HCT116 (cell line): ENCODE measurements at regions not wholly inside any gene's neighbourhood (a gene's known extent, or its start where the extent isn't known, plus 50 kb on each side); places are given as distances from the start of the nearest gene placed in this dataset.

Experiments
- ATAC-seq: fragments of 200-7000 bp; cut with Tn5 transposase; 2 replicates; pipeline ENCODE4 v1.9.1; 2020; ENCODE audit warnings: mild to moderate bottlenecking, moderate library complexity
- BruUV-seq: library from RNA; stranded (reverse); fragments of 400-500 nt; replicated peaks from 2 replicates; lab custom pipeline; 2021; lab: Mats Ljungman, UMichigan
- CTCF ChIA-PET: fragments of 300-600 bp; sonication (Branson Sonifier 250); formaldehyde crosslinking; loops from one replicate; lab custom pipeline; 2021; ENCODE audit warnings: antibody characterized with exemption; lab: Charles Lee
- POLR2A ChIA-PET: fragments of 300-600, 350-600 bp; sonication (Branson Sonifier 250); formaldehyde crosslinking; loops from one replicate; lab custom pipeline; 2021; ENCODE audit warnings: antibody characterized with exemption; lab: Charles Lee
- RAD21 ChIA-PET, 2 experiments: fragments of 300-600 bp; sonication (Branson Sonifier 250); formaldehyde crosslinking; loops; one replicate each; lab custom pipeline; 2023; ENCODE audit warnings: low total read pairs in 2 of 2; ENCODE audit not compliant: uncharacterized antibody in 2 of 2, unreplicated experiment in 2 of 2, low non-redundant PET in 1 of 2; lab: Charles Lee
- DNase-seq: peaks from one replicate; pipeline ENCODE4 v3.0.0-alpha.2; 2010; ENCODE audit warnings: low read depth, low spot score
- H2AFZ ChIP-seq: fragments of 200-600 bp; shearing (Covaris generic), sonication (generic); 2 replicates; pipeline ENCODE4 v1.6.1; 2017; ENCODE audit warnings: low read depth, mixed run types, mixed read lengths, antibody characterized with exemption, low read length; ENCODE audit not compliant: poor library complexity, severe bottlenecking
- H3K27ac ChIP-seq: 2 replicates; pipeline ENCODE4 v1.5.1; 2012; ENCODE audit warnings: low read depth, low read length
- H3K27me3 ChIP-seq: fragments of 200-600 bp; sonication (generic); 2 replicates; pipeline ENCODE4 v1.6.1; 2016; ENCODE audit warnings: mixed run types, low read length, mixed read lengths; ENCODE audit not compliant: insufficient read depth
- H3K36me3 ChIP-seq, 2 experiments: fragments of 200-500 bp in 1 of 2; fragments of 200-600 bp in 1 of 2; sonication (Bioruptor generic) in 1 of 2; sonication (generic) in 1 of 2; 2 replicates each; pipeline versions ENCODE4 v1.5.1 to v1.6.1; 2014 to 2016; ENCODE audit warnings: low read length in 2 of 2, inconsistent platforms in 1 of 2, mixed read lengths in 1 of 2, mixed run types in 1 of 2; ENCODE audit not compliant: insufficient read depth in 2 of 2, control insufficient read depth in 1 of 2
- H3K4me1 ChIP-seq, 2 experiments: fragments of 200-600 bp in 1 of 2; sonication (generic) in 1 of 2; 2 replicates each; pipeline versions ENCODE4 v1.5.1 to v1.6.1; 2012 to 2017; ENCODE audit warnings: low read length in 2 of 2, inconsistent platforms in 1 of 2, mild to moderate bottlenecking in 1 of 2, mixed read lengths in 1 of 2, mixed run types in 1 of 2, moderate library complexity in 1 of 2; ENCODE audit not compliant: insufficient read depth in 2 of 2, control insufficient read depth in 1 of 2
- H3K4me2 ChIP-seq: fragments of 200-600 bp; sonication (generic); 2 replicates; pipeline ENCODE4 v1.6.1; 2017; ENCODE audit warnings: mixed run types, low read length, mixed read lengths
- H3K4me3 ChIP-seq, 2 experiments: fragments of 200-600 bp in 1 of 2; sonication (generic) in 1 of 2; replicated peaks in 1 of 2; 2 replicates each; pipeline ENCODE4 v1.5.1; 2011 to 2016; ENCODE audit warnings: low read length in 2 of 2, control low read depth in 1 of 2, low read depth in 1 of 2, mild to moderate bottlenecking in 1 of 2, mixed read lengths in 1 of 2, mixed run types in 1 of 2
- H3K79me2 ChIP-seq: fragments of 200-600 bp; sonication (generic); 2 replicates; pipeline ENCODE4 v1.6.1; 2017; ENCODE audit warnings: mild to moderate bottlenecking, mixed run types, low read length, moderate library complexity, mixed read lengths; ENCODE audit not compliant: insufficient read depth
- H3K9ac ChIP-seq: fragments of 200-600 bp; sonication (generic); 2 replicates; pipeline ENCODE4 v1.6.1; 2016; ENCODE audit warnings: low read length, mixed read lengths
- H3K9me2 ChIP-seq: fragments of 200-600 bp; sonication (generic), shearing (Covaris generic); 2 replicates; pipeline ENCODE4 v1.6.1; 2017; ENCODE audit warnings: mixed run types, mild to moderate bottlenecking, moderate library complexity; ENCODE audit not compliant: insufficient read depth
- H3K9me3 ChIP-seq, 2 experiments: fragments of 200-500 bp in 1 of 2; fragments of 200-600 bp in 1 of 2; sonication (Bioruptor generic) in 1 of 2; sonication (generic) in 1 of 2; 2 replicates each; pipeline ENCODE4 v1.6.1; 2014 to 2017; ENCODE audit warnings: low read length in 2 of 2, mixed read lengths in 2 of 2, inconsistent platforms in 1 of 2, low read depth in 1 of 2, mild to moderate bottlenecking in 1 of 2, mixed run types in 1 of 2, moderate library complexity in 1 of 2; ENCODE audit not compliant: control insufficient read depth in 1 of 2, insufficient read depth in 1 of 2
- H4K20me1 ChIP-seq: fragments of 200-600 bp; sonication (generic), shearing (Covaris generic); 2 replicates; pipeline ENCODE4 v1.6.1; 2017; ENCODE audit warnings: mixed run types, mild to moderate bottlenecking, moderate library complexity; ENCODE audit not compliant: insufficient read depth
- CBX3 ChIP-seq: IDR thresholded peaks from 2 replicates; pipeline ENCODE4 v1.6.1; 2012; ENCODE audit warnings: low read depth
- CEBPB ChIP-seq: IDR thresholded peaks from 2 replicates; pipeline ENCODE4 v1.6.1; 2012; ENCODE audit warnings: low read depth
- EGR1 ChIP-seq: IDR thresholded peaks from 2 replicates; pipeline ENCODE4 v1.6.1; 2012; ENCODE audit warnings: low read depth
- ELF1 ChIP-seq: IDR thresholded peaks from 2 replicates; pipeline ENCODE4 v1.6.1; 2012; ENCODE audit warnings: low read depth, borderline replicate concordance
- EZH2 ChIP-seq: fragments of 200-600 bp; sonication (generic); IDR thresholded peaks from 2 replicates; pipeline ENCODE4 v1.6.1; 2017; ENCODE audit warnings: antibody characterized with exemption, mixed run types
- EZH2phosphoT487 ChIP-seq: fragments of 200-600 bp; IDR thresholded peaks from 2 replicates; pipeline ENCODE4 v1.6.1; 2018; ENCODE audit warnings: antibody characterized with exemption, borderline replicate concordance
- FOSL1 ChIP-seq: IDR thresholded peaks from 2 replicates; pipeline ENCODE4 v1.6.1; 2012; ENCODE audit warnings: low read depth
- POLR2AphosphoS5 ChIP-seq: IDR thresholded peaks from 2 replicates; pipeline ENCODE4 v1.6.1; 2011; ENCODE audit warnings: mild to moderate bottlenecking, low read depth, low read length, moderate library complexity
- RAD21 ChIP-seq: IDR thresholded peaks from 2 replicates; pipeline ENCODE4 v1.6.1; 2012; ENCODE audit warnings: low read depth, mild to moderate bottlenecking
- SIN3A ChIP-seq: IDR thresholded peaks from 2 replicates; pipeline ENCODE4 v1.6.1; 2012; ENCODE audit warnings: low read depth
- SP1 ChIP-seq: IDR thresholded peaks from 2 replicates; pipeline ENCODE4 v1.6.1; 2012; ENCODE audit warnings: low read depth
- SRF ChIP-seq: IDR thresholded peaks from 2 replicates; pipeline ENCODE4 v1.6.1; 2012; ENCODE audit warnings: low read depth
- TCF7L2 ChIP-seq: IDR thresholded peaks from 2 replicates; pipeline ENCODE4 v1.7.0; 2011; ENCODE audit warnings: borderline replicate concordance, inconsistent platforms; ENCODE audit not compliant: insufficient read depth, insufficient read length; ENCODE audit errors: extremely low read depth
- YY1 ChIP-seq: IDR thresholded peaks from 2 replicates; pipeline ENCODE4 v1.6.1; 2011; ENCODE audit warnings: low read length, low read depth, moderate library complexity, mild to moderate bottlenecking; ENCODE audit not compliant: insufficient replicate concordance; ENCODE audit errors: extremely low read depth
- ZFX ChIP-seq: fragments of 450-650 bp; IDR thresholded peaks from 2 replicates; pipeline ENCODE4 v1.6.1; 2017
- ZNF274 ChIP-seq: fragments of 200-500 bp; sonication (Bioruptor generic); IDR thresholded peaks from 2 replicates; pipeline ENCODE4 v1.6.1; 2014; ENCODE audit warnings: mild to moderate bottlenecking, low read depth, low read length, inconsistent platforms
- intact Hi-C: fragments of 100-400 bp; cut with micrococcal nuclease; formaldehyde crosslinking; loops from 2 replicates; pipeline ENCODE4 v1.10.0; 2022
- TF ChIP-seq, protein P1 (sequence below), 3 experiments: fragments of 200-600 bp in 1 of 3; sonication (generic) in 1 of 3; IDR thresholded peaks in 2 of 3; conservative IDR thresholded peaks in 1 of 3; 2 replicates each; pipeline ENCODE4 v1.5.1; 2012 to 2017; ENCODE audit warnings: low read depth in 2 of 3, low read length in 2 of 3, antibody characterized with exemption in 1 of 3, borderline replicate concordance in 1 of 3, control low read depth in 1 of 3, mild to moderate bottlenecking in 1 of 3, mixed read lengths in 1 of 3, mixed run types in 1 of 3, moderate library complexity in 1 of 3; ENCODE audit not compliant: insufficient read depth in 1 of 3
- TF ChIP-seq, protein P2 (sequence below): IDR thresholded peaks from 2 replicates; pipeline ENCODE4 v1.6.1; 2012; ENCODE audit warnings: low read depth

DNA sequence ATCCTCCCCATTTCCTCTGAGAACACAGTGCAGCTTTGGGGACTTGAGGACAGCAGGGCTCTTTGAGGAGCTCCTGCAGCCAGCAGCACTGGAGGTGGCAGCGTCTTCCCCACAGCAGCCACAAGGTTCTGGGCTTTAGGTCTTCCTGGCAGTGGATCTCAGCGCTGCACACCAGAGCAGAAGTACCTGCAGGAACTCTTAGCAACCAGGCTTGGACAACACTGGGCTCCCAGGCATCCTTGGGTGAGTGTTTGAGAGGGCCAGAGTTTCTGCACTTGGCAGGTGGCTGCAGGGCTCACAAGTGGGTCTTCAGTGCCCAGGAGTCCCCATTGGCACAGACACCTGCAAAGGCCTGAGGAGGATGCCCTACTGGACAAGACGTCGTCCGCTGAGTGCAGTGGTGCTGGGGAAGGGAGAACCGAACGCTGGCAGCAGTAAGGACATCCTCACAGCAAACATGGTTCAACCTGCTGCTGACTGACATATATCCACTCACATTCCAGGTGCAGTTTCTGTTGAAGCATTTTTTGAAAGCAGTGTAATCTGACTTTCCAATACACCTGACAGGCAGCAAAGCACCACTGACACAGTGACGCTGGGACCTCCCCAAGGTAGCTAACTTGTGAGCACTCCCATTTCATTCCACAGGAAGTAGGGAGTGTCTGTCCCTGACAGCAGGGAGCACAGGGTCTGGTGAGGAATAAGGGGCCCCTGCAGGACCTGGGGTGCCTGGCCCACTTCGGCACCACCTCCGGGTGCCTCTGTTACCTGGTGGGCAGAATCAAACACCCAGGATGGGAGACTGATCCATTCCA is 149.9 kb upstream of the COPS8 start:
- RAD21 ChIA-PET, result no interaction called here
- H3K9me3 ChIP-seq, result no peaks in the 10 kb centered on the region

More for the DNA sequence above, 149.9 kb upstream of the COPS8 start:
- no peaks in the 10 kb centered on the region for H3K4me1 ChIP-seq
- H3K9ac ChIP-seq, result no peak overlapping the region
- no peaks in the 10 kb centered on the region for H4K20me1 ChIP-seq
- H3K79me2 ChIP-seq, result no peaks in the 10 kb centered on the region
- BruUV-seq, result no TSS peak
- H3K4me3 ChIP-seq, result no peak overlapping the region
- ChIA-PET CTCF (no interaction called here), POLR2A (no interaction called here)
- H2AFZ ChIP-seq, result no peak overlapping the region
- H3K4me2 ChIP-seq, result no peak overlapping the region
- no peaks in the 10 kb centered on the region for H3K36me3 ChIP-seq
- intact Hi-C loops, result no loop called here
- no peak overlapping the region for H3K27ac ChIP-seq
- TF ChIP-seq SIN3A (no peak), CEBPB (no peak), CBX3 (no peak), YY1 (no peak), ZNF274 (no peak), SP1 (no peak), TCF7L2 (no peak), EZH2 (no peak), RAD21 (no peak), POLR2AphosphoS5 (no peak), ELF1 (no peak), EGR1 (no peak), ZFX (no peak), SRF (no peak), FOSL1 (no peak), EZH2phosphoT487 (no peak)
- TF ChIP-seq, protein P1, sequence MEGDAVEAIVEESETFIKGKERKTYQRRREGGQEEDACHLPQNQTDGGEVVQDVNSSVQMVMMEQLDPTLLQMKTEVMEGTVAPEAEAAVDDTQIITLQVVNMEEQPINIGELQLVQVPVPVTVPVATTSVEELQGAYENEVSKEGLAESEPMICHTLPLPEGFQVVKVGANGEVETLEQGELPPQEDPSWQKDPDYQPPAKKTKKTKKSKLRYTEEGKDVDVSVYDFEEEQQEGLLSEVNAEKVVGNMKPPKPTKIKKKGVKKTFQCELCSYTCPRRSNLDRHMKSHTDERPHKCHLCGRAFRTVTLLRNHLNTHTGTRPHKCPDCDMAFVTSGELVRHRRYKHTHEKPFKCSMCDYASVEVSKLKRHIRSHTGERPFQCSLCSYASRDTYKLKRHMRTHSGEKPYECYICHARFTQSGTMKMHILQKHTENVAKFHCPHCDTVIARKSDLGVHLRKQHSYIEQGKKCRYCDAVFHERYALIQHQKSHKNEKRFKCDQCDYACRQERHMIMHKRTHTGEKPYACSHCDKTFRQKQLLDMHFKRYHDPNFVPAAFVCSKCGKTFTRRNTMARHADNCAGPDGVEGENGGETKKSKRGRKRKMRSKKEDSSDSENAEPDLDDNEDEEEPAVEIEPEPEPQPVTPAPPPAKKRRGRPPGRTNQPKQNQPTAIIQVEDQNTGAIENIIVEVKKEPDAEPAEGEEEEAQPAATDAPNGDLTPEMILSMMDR (IDR thresholded peaks at IDR 0.05 in 2 of 3, conservative IDR thresholded peaks at IDR 0.05 in 1 of 3; ENCODE audit: borderline replicate concordance in 1 of 3, insufficient read depth in 1 of 3, low read depth in 2 of 3, low read length in 2 of 3), result no peak
- TF ChIP-seq, protein P2, sequence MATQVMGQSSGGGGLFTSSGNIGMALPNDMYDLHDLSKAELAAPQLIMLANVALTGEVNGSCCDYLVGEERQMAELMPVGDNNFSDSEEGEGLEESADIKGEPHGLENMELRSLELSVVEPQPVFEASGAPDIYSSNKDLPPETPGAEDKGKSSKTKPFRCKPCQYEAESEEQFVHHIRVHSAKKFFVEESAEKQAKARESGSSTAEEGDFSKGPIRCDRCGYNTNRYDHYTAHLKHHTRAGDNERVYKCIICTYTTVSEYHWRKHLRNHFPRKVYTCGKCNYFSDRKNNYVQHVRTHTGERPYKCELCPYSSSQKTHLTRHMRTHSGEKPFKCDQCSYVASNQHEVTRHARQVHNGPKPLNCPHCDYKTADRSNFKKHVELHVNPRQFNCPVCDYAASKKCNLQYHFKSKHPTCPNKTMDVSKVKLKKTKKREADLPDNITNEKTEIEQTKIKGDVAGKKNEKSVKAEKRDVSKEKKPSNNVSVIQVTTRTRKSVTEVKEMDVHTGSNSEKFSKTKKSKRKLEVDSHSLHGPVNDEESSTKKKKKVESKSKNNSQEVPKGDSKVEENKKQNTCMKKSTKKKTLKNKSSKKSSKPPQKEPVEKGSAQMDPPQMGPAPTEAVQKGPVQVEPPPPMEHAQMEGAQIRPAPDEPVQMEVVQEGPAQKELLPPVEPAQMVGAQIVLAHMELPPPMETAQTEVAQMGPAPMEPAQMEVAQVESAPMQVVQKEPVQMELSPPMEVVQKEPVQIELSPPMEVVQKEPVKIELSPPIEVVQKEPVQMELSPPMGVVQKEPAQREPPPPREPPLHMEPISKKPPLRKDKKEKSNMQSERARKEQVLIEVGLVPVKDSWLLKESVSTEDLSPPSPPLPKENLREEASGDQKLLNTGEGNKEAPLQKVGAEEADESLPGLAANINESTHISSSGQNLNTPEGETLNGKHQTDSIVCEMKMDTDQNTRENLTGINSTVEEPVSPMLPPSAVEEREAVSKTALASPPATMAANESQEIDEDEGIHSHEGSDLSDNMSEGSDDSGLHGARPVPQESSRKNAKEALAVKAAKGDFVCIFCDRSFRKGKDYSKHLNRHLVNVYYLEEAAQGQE, result no peak
- ATAC-seq (no peak), DNase-seq (no peak)
- H3K27me3 ChIP-seq, result peaks cover 75% of the 10 kb centered on the region
- no peaks in the 10 kb centered on the region for H3K9me2 ChIP-seq
